ENCODE measurements at regions not wholly inside any gene's neighbourhood (a gene's known extent, or its start where the extent isn't known, plus 50 kb on each side); places are given as distances from the start of the nearest gene placed in this dataset.

GRCh38 chr9:126218359-126219125, 108.1 kb upstream of the MVB12B start:
- H3K27ac ChIP-seq (ENCODE audit: control insufficient read depth, insufficient read depth), result no peak overlapping the region
- ChIA-PET SMC1A (ENCODE audit: uncharacterized antibody, unreplicated experiment) (no interaction called here), POLR2A (no interaction called here), CTCF (interaction anchor here (0.7 kb wide), 1 partner anchor 658 kb away, joined by 3 read pairs; no protein-coding TSS in a partner anchor), RAD21 (ENCODE audit: unreplicated experiment) (no interaction called here)
- BruUV-seq (replicated peaks), result no TSS peak
- H3K27me3 ChIP-seq (replicated peaks in 1 of 2; ENCODE audit: control insufficient read depth in 2 of 2, insufficient read depth in 2 of 2, low read length in 1 of 2), result peaks cover 0 to 4% of the 10 kb centered on the region in 2 experiments; a peak in 3 of 4 replicates
- H3K4me3 ChIP-seq, result no peak overlapping the region
- H3K9me3 ChIP-seq (replicated peaks; ENCODE audit: control insufficient read depth, insufficient read depth, low read length), result peaks cover 3% of the 10 kb centered on the region; the same call in 2 of the 3 replicates
- no peaks in the 10 kb centered on the region for H3K79me2 ChIP-seq (ENCODE audit: control insufficient read depth, insufficient read depth, low read length)
- DNase-seq (ENCODE audit: low read depth, low spot score) (no peak), FAIRE-seq (no peak), ATAC-seq (no peak)
- no peak overlapping the region for H3K9ac ChIP-seq (ENCODE audit: control insufficient read depth, insufficient read depth, low read length)
- H3K4me2 ChIP-seq (ENCODE audit: control insufficient read depth, insufficient read depth), result no peak overlapping the region
- H2AFZ ChIP-seq (ENCODE audit: control insufficient read depth, low read depth, low read length), result no peak overlapping the region
- in situ Hi-C loops (cut with MboI), result no loop called here
- intact Hi-C loops (cut with micrococcal nuclease; ENCODE audit: unreplicated experiment), result no loop called here
- no peaks in the 10 kb centered on the region for H4K20me1 ChIP-seq (ENCODE audit: control insufficient read depth, insufficient read depth)
- H3K4me1 ChIP-seq (ENCODE audit: control insufficient read depth, insufficient read depth, low read length), result no peaks in the 10 kb centered on the region
- no peaks in the 10 kb centered on the region for H3K36me3 ChIP-seq (ENCODE audit: control insufficient read depth in 2 of 2, insufficient read depth in 2 of 2, low read length in 1 of 2)
- 8% methylated on average over 7 of the region's 10 CpGs for WGBS (ENCODE audit: insufficient coverage, insufficient replicate concordance, low lambda C conversion rate, missing lambda C conversion rate)
- TF ChIP-seq BCL3 (IDR thresholded peaks at IDR 0.05; ENCODE audit: borderline replicate concordance, insufficient read depth, low read depth, low read length, poor library complexity, severe bottlenecking) (no peak), JUNB (IDR thresholded peaks at IDR 0.05) (no peak), ZNF592 (IDR thresholded peaks at IDR 0.05) (no peak), MEF2B (IDR thresholded peaks at IDR 0.05; ENCODE audit: partially characterized antibody, poor library complexity, severe bottlenecking) (no peak), PRDM15 (CRISPR knock-in tag; IDR thresholded peaks at IDR 0.05) (no peak), CTCF (IDR thresholded peaks at IDR 0.05 in 2 of 3, conservative IDR thresholded peaks at IDR 0.05 in 1 of 3; ENCODE audit: control insufficient read depth in 2 of 3, extremely low read depth in 1 of 3, insufficient read depth in 1 of 3, low read depth in 3 of 3, low read length in 3 of 3) (no peak), LARP7 (IDR thresholded peaks at IDR 0.05) (no peak)

Data from GM12878 (cell line).